Left ventricle myocardium inferior (tissue), 1 donor: ENCODE measurements at regions not wholly inside any gene's neighbourhood (a gene's known extent, or its start where the extent isn't known, plus 50 kb on each side); places are given as distances from the start of the nearest gene placed in this dataset.

Experiments
- DNase-seq: peaks from one replicate; pipeline ENCODE4 v3.0.0-alpha.2; 2020
- H3K27ac ChIP-seq: fragments of 200-600 bp; replicated peaks from 2 replicates; pipeline ENCODE4 v1.8.0; 2021
- H3K27me3 ChIP-seq: fragments of 200-600 bp; 2 replicates; pipeline ENCODE4 v1.8.0; 2021; ENCODE audit warnings: low read depth
- H3K36me3 ChIP-seq: fragments of 200-600 bp; 2 replicates; pipeline ENCODE4 v1.8.0; 2021
- H3K4me1 ChIP-seq: fragments of 200-600 bp; 2 replicates; pipeline ENCODE4 v1.8.0; 2021
- H3K4me3 ChIP-seq: fragments of 200-600 bp; 2 replicates; pipeline ENCODE4 v1.8.0; 2021; ENCODE audit warnings: mild to moderate bottlenecking, moderate library complexity
- H3K9me3 ChIP-seq: fragments of 200-600 bp; replicated peaks from 2 replicates; pipeline ENCODE4 v1.8.0; 2021
- intact Hi-C: fragments of 100-400 bp; cut with micrococcal nuclease; formaldehyde crosslinking; loops from one replicate; pipeline ENCODE4 v1.11.0; 2022
- TF ChIP-seq, protein P1 (sequence below): fragments of 200-600 bp; IDR thresholded peaks from 2 replicates; pipeline ENCODE4 v1.8.0; 2021; ENCODE audit warnings: antibody characterized with exemption, mild to moderate bottlenecking, borderline replicate concordance
- donor health status: DM: no; HTN: yes; CAD: no; lungs with severe emphysema.

DNA sequence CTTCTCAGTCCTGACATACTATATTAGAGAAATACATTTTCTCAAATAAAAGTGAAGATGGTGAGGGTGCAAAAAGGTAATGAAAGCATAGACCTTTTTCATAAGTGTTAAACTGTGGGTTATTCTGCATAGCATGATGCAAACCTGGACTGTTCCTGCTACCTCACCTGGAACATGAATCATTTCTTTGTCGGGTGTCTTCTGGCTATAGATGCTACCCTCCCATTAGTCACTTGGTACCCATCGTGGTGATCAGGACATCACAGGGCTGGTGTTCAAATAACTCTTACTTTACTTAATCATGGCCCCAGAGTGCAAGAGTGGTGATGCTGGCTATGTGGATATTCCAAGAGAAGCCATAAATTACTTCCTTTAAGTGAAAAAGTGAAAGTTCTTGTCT, 264.7 kb upstream of the AGA start:
- no peaks in the 10 kb centered on the region for H3K36me3 ChIP-seq
- H3K27me3 ChIP-seq = no peaks in the 10 kb centered on the region
- H3K4me3 ChIP-seq = no peak overlapping the region
- H3K27ac ChIP-seq = no peak overlapping the region
- TF ChIP-seq, protein P1, sequence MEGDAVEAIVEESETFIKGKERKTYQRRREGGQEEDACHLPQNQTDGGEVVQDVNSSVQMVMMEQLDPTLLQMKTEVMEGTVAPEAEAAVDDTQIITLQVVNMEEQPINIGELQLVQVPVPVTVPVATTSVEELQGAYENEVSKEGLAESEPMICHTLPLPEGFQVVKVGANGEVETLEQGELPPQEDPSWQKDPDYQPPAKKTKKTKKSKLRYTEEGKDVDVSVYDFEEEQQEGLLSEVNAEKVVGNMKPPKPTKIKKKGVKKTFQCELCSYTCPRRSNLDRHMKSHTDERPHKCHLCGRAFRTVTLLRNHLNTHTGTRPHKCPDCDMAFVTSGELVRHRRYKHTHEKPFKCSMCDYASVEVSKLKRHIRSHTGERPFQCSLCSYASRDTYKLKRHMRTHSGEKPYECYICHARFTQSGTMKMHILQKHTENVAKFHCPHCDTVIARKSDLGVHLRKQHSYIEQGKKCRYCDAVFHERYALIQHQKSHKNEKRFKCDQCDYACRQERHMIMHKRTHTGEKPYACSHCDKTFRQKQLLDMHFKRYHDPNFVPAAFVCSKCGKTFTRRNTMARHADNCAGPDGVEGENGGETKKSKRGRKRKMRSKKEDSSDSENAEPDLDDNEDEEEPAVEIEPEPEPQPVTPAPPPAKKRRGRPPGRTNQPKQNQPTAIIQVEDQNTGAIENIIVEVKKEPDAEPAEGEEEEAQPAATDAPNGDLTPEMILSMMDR = no peak
- intact Hi-C loops = no loop called here
- DNase-seq = no peak
- no peaks in the 10 kb centered on the region for H3K4me1 ChIP-seq
- peaks cover 3% of the 10 kb centered on the region for H3K9me3 ChIP-seq

DNA sequence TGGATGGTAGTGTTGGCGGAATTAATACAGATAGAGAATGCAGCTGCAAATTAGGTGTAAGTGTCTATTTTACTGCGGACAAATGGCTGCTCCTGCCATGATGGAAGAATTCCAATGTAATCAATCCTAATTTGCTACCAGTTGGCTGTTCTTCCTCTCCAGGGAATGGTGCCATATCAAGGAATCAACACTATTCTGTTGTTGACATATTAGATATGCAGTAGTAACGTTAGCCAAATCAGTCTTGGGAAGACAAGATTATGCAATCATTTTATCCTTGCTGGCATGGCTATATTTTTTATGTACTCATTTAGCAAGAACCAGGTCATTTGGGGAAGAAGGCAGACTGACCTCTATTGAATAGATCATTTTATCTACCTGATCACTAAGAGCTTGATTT, 271.2 kb upstream of the AGA start:
- H3K27ac ChIP-seq = no peak overlapping the region
- H3K27me3 ChIP-seq = no peaks in the 10 kb centered on the region
- H3K9me3 ChIP-seq = no peaks in the 10 kb centered on the region
- H3K36me3 ChIP-seq = no peaks in the 10 kb centered on the region
- TF ChIP-seq, protein P1 = no peak
- intact Hi-C loops = no loop called here
- H3K4me1 ChIP-seq = no peaks in the 10 kb centered on the region
- no peak for DNase-seq
- H3K4me3 ChIP-seq = no peak overlapping the region

DNA sequence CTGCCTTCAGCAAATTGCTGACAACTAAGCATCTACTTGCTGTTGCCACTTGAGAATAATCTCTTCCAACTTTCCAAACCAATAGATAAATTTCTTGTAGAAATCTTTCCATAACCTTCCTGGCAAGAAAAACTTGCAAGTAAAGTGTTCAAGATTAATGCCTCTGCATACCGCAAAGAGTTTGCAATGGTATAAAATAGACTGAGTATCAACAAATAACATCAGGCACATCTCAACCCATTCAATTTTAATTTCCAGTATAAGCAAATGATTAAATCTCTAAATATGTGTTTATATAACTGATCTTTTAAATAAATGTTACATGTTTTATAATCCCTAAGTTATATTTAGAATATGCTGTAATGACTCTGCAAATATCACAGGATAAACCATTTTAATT, 275.2 kb upstream of the AGA start:
- no peaks in the 10 kb centered on the region for H3K4me1 ChIP-seq
- no peaks in the 10 kb centered on the region for H3K27me3 ChIP-seq
- no peaks in the 10 kb centered on the region for H3K36me3 ChIP-seq
- no peak overlapping the region for H3K4me3 ChIP-seq
- TF ChIP-seq, protein P1 = no peak
- no peak overlapping the region for H3K27ac ChIP-seq
- H3K9me3 ChIP-seq = no peaks in the 10 kb centered on the region
- DNase-seq = no peak
- intact Hi-C loops = no loop called here

DNA sequence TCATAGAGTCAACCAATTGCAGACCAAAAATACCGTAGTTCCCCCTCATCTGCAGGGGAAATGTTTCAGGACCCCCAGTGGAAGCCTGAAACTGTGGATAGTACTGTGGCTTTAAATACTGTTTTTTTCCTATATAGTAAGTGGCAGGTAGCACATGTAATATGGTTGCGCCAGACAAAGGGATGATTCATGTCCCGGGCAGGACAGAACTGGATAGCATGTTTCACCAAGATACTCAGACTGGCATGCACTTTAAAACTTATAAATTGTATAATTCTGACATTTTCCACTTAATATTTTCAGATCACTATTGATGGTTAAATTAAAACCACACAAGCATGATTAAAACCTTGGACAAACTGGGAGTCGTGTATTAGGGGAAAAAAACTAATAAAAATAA, 276.3 kb upstream of the AGA start:
- Histone ChIP-seq H3K4me3 (no peak overlapping the region), H3K9me3 (no peaks in the 10 kb centered on the region), H3K36me3 (no peaks in the 10 kb centered on the region), H3K4me1 (no peaks in the 10 kb centered on the region), H3K27me3 (no peaks in the 10 kb centered on the region), H3K27ac (no peak overlapping the region)
- TF ChIP-seq, protein P1 = no peak
- intact Hi-C loops = no loop called here
- DNase-seq = no peak

DNA sequence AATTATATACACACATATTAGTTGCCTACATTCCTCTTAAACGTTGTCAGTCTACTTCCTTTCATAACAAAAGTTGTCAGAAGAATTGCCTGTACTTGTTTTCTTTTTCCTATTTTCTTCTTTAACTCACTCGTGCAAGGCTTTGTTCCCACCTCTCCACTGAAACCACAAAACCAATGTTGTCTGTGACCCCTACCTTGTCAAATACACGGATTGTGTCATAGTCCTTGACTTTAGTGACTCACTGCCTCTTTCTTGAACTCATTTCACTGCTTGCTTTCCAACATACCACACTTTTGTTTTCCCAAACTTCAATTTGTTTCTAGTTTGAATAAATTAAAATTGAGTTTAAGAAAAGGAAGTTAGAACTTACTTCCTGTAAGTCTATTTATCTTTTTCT, 283.9 kb upstream of the AGA start:
- TF ChIP-seq, protein P1 = no peak
- Histone ChIP-seq H3K9me3 (peaks cover under 1% of the 10 kb centered on the region), H3K27ac (no peak overlapping the region), H3K36me3 (no peaks in the 10 kb centered on the region), H3K4me1 (no peaks in the 10 kb centered on the region), H3K4me3 (no peak overlapping the region), H3K27me3 (no peaks in the 10 kb centered on the region)
- DNase-seq = no peak
- intact Hi-C loops = no loop called here
